ENCODE measurements at regions not wholly inside any gene's neighbourhood (a gene's known extent, or its start where the extent isn't known, plus 50 kb on each side); places are given as distances from the start of the nearest gene placed in this dataset.

DNA sequence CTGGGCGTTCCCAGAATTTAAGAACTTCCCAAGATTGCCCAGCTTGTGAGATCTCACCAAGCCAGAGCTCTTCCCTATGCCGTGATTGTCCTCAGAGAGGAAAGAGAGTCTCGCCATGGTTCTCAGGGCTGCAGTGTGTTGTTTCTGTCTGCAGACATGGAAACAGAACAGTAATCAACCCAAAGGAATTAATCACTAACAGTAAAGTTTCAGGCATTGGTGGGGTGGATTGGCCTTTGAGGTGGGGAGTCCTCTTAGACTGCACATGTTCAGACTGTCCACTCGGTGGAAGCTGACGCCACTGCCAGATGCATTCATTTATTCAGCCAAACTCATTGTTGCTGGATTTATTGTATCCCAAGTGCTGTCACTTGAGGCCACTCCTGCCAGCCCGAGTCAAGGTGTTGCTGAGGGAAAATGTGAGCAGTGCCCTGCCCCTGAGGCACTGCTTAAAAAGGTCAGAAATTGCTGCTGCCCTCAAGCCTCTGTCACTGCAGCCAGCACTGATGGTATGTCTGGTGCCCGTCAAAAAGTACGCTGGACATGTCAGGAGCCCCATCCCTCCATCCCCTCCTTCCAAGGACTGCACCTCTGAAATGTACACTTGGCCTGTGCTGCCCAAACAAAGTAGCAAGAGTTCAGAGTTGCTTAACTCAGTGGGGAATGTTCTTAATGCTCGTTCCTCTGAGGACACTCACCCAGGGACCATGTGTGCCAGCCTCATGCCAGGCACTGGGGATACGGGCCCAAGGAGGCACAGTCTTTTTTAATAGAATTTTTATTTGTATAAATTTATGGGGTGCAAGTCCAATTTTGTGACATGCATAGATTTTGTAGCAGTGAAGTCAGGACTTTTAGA is 201.0 kb downstream of the GLI2 start:
- Histone ChIP-seq H3K36me3 (ENCODE audit: control insufficient read depth, insufficient read depth, low read length) (no peaks in the 10 kb centered on the region), H3K27me3 (ENCODE audit: control insufficient read depth, insufficient read depth, low read length) (no peaks in the 10 kb centered on the region), H3K4me3 (ENCODE audit: low read depth, low read length) (no peak overlapping the region)
- DNase-seq (ENCODE audit: low read depth) = peak; percentile 56
- ChIA-PET CTCF (interaction anchor here (1.0 kb wide), 1 partner anchor 9 kb away, joined by 3 read pairs; no protein-coding TSS in a partner anchor), POLR2A (interaction anchor here (0.5 kb wide), 1 partner anchor 260 kb away, joined by 10 read pairs; no protein-coding TSS in a partner anchor)
- TF ChIP-seq, protein P1, sequence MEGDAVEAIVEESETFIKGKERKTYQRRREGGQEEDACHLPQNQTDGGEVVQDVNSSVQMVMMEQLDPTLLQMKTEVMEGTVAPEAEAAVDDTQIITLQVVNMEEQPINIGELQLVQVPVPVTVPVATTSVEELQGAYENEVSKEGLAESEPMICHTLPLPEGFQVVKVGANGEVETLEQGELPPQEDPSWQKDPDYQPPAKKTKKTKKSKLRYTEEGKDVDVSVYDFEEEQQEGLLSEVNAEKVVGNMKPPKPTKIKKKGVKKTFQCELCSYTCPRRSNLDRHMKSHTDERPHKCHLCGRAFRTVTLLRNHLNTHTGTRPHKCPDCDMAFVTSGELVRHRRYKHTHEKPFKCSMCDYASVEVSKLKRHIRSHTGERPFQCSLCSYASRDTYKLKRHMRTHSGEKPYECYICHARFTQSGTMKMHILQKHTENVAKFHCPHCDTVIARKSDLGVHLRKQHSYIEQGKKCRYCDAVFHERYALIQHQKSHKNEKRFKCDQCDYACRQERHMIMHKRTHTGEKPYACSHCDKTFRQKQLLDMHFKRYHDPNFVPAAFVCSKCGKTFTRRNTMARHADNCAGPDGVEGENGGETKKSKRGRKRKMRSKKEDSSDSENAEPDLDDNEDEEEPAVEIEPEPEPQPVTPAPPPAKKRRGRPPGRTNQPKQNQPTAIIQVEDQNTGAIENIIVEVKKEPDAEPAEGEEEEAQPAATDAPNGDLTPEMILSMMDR (IDR thresholded peaks at IDR 0.05; ENCODE audit: insufficient read depth, low read depth, low read length) = no peak

- DNase-seq (ENCODE audit: low read depth) = peak; percentile 55
- no peaks in the 10 kb centered on the region; the same call in 1 of the 2 replicates for H3K36me3 ChIP-seq (ENCODE audit: control insufficient read depth, insufficient read depth, low read length)
- TF ChIP-seq, protein P1 (IDR thresholded peaks at IDR 0.05; ENCODE audit: insufficient read depth, low read depth, low read length) = no peak
- H3K4me3 ChIP-seq (ENCODE audit: low read depth, low read length) = no peak overlapping the region
- ChIA-PET POLR2A (interaction anchor here (0.5 kb wide), 1 partner anchor 259 kb away, joined by 10 read pairs; no protein-coding TSS in a partner anchor), CTCF (interaction anchor here (1.0 to 1.4 kb wide), 2 partner anchors 9 to 11 kb away, joined by 3 to 5 read pairs; no protein-coding TSS in a partner anchor)
- no peaks in the 10 kb centered on the region for H3K27me3 ChIP-seq (ENCODE audit: control insufficient read depth, insufficient read depth, low read length)
These were observed 202.0 kb downstream of the GLI2 start for GRCh38 chr2:120937686-120938044.

DNA sequence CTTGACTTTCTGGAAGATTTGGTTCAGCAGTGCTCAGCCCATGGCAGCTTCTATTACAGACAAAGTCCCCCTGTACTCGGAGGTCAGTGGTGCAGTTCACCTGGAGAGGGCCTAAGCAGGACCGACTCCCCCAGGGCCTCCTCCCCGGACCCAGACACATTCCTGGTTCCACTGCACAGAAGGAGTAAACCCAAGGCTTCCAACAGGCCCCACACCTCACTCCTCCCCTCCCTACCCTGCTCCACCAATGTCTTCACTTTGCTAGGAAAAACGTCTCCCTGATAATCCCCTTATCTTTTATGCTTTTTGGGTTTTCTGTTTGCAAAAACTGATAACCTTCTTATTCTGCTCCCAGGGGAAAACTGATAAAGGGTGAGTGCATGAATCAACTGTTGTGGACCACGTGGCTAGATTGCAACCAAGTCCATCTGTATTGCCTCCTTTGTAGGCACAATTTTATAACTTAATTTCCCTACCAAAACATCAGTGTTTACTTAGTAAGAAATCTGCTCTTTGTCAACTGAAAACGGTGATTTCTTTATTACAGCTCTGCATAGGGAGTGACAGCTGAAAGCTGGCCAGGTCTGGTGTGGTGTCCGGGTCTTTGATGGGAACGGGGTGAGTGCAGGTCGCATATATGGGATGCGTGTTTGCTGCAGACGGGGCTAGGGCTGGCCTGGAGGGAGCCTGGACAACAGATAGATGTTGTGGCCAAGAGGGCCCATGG is 202.5 kb downstream of the GLI2 start:
- no peak for DNase-seq (ENCODE audit: low read depth)
- CTCF ChIA-PET = interaction anchor here (1.0 to 1.4 kb wide), 2 partner anchors 8 to 11 kb away, joined by 3 to 5 read pairs; no protein-coding TSS in a partner anchor
- TF ChIP-seq, protein P1 (IDR thresholded peaks at IDR 0.05; ENCODE audit: insufficient read depth, low read depth, low read length) = no peak

GRCh38 chr2:120939595-120940318 is 204.1 kb downstream of the GLI2 start:
- CTCF ChIA-PET = interaction anchor here (1.4 kb wide), 1 partner anchor 8 kb away, joined by 3 read pairs; no protein-coding TSS in a partner anchor
- TF ChIP-seq, protein P1 (IDR thresholded peaks at IDR 0.05; ENCODE audit: insufficient read depth, low read depth, low read length) = no peak
- POLR2A ChIA-PET = no interaction called here

More for the DNA sequence above, 202.5 kb downstream of the GLI2 start:
- Histone ChIP-seq H3K36me3 (ENCODE audit: control insufficient read depth, insufficient read depth, low read length) (peaks cover 1% of the 10 kb centered on the region), H3K27me3 (ENCODE audit: control insufficient read depth, insufficient read depth, low read length) (no peaks in the 10 kb centered on the region), H3K4me3 (ENCODE audit: low read depth, low read length) (no peak overlapping the region)
- POLR2A ChIA-PET = no interaction called here

More at GRCh38 chr2:120939595-120940318, 204.1 kb downstream of the GLI2 start:
- peak; percentile 46 for DNase-seq (ENCODE audit: low read depth)
- Histone ChIP-seq H3K4me3 (ENCODE audit: low read depth, low read length) (no peak overlapping the region), H3K36me3 (ENCODE audit: control insufficient read depth, insufficient read depth, low read length) (peaks cover 1% of the 10 kb centered on the region), H3K27me3 (ENCODE audit: control insufficient read depth, insufficient read depth, low read length) (no peaks in the 10 kb centered on the region)

Measured in BJ (cell line).